CD8-positive, alpha-beta memory T cell (primary cell): ENCODE measurements at regions not wholly inside any gene's neighbourhood (a gene's known extent, or its start where the extent isn't known, plus 50 kb on each side); places are given as distances from the start of the nearest gene placed in this dataset.
"Not testable (repeated sequence)": the region's sequence is repeated elsewhere in the genome, so short reads cannot be mapped to it uniquely, and the experiment has no call there.

Experiments used
- CTCF ChIA-PET: fragments of 350-600 bp; sonication (Branson Sonifier 250); formaldehyde crosslinking; loops from one replicate; lab custom pipeline; 2021; ENCODE audit warnings: antibody characterized with exemption; lab: Charles Lee
- POLR2A ChIA-PET: fragments of 350-600 bp; sonication (Branson Sonifier 250); formaldehyde crosslinking; loops from one replicate; lab custom pipeline; 2021; ENCODE audit warnings: antibody characterized with exemption; lab: Charles Lee
- DNase-seq, 5 donors: peaks; one replicate each; pipeline versions ENCODE4 v3.0.0 to v3.0.0-alpha.2; 2020 to 2022; ENCODE audit warnings: mixed read lengths in 1 of 5
- H3K27ac ChIP-seq: one replicate; pipeline ENCODE4 v1.7.0; 2013; ENCODE audit warnings: low read depth, mild to moderate bottlenecking, low read length, moderate library complexity
- H3K27me3 ChIP-seq: 2 replicates; pipeline ENCODE4 v1.7.0; 2013; ENCODE audit warnings: low read length, mild to moderate bottlenecking; ENCODE audit not compliant: insufficient read depth, poor library complexity, severe bottlenecking
- H3K36me3 ChIP-seq: 2 replicates; pipeline ENCODE4 v1.7.0; 2013; ENCODE audit warnings: mild to moderate bottlenecking, low read length, moderate library complexity; ENCODE audit not compliant: insufficient read depth
- H3K4me1 ChIP-seq: 2 replicates; pipeline ENCODE4 v1.7.0; 2013; ENCODE audit warnings: mild to moderate bottlenecking, low read length, moderate library complexity; ENCODE audit not compliant: insufficient read depth
- H3K4me3 ChIP-seq: 2 replicates; pipeline ENCODE4 v1.7.0; 2013; ENCODE audit warnings: mild to moderate bottlenecking, low read length
- H3K9me3 ChIP-seq: 2 replicates; pipeline ENCODE4 v1.7.0; 2013; ENCODE audit warnings: mild to moderate bottlenecking, low read length
- H3K27ac Mint-ChIP-seq, 8 donors: one replicate each; pipeline ENCODE4 v1.8.0; 2020 to 2021; ENCODE audit warnings: mixed read lengths in 8 of 8, mild to moderate bottlenecking in 6 of 8, inconsistent platforms in 3 of 8, moderate library complexity in 3 of 8
- H3K27me3 Mint-ChIP-seq, 2 donors: one replicate each; pipeline ENCODE4 v1.8.0; 2020 to 2021; ENCODE audit warnings: mixed read lengths in 2 of 2, mild to moderate bottlenecking in 1 of 2, moderate library complexity in 1 of 2
- H3K36me3 Mint-ChIP-seq, 3 donors: one replicate each; pipeline ENCODE4 v1.8.0; 2020 to 2021; ENCODE audit warnings: mixed read lengths in 3 of 3, inconsistent platforms in 1 of 3, mild to moderate bottlenecking in 1 of 3
- H3K4me1 Mint-ChIP-seq, 3 donors: one replicate each; pipeline ENCODE4 v1.8.0; 2020 to 2021; ENCODE audit warnings: mixed read lengths in 3 of 3, inconsistent platforms in 1 of 3, mild to moderate bottlenecking in 1 of 3
- H3K4me3 Mint-ChIP-seq, 7 donors: one replicate each; pipeline ENCODE4 v1.8.0; 2020 to 2021; ENCODE audit warnings: mixed read lengths in 7 of 7, mild to moderate bottlenecking in 6 of 7, moderate library complexity in 4 of 7, inconsistent platforms in 2 of 7
- H3K9me3 Mint-ChIP-seq, 5 donors: one replicate each; pipeline ENCODE4 v1.8.0; 2020 to 2022; ENCODE audit warnings: mixed read lengths in 5 of 5, mild to moderate bottlenecking in 3 of 5, moderate library complexity in 2 of 5, inconsistent platforms in 1 of 5

DNA sequence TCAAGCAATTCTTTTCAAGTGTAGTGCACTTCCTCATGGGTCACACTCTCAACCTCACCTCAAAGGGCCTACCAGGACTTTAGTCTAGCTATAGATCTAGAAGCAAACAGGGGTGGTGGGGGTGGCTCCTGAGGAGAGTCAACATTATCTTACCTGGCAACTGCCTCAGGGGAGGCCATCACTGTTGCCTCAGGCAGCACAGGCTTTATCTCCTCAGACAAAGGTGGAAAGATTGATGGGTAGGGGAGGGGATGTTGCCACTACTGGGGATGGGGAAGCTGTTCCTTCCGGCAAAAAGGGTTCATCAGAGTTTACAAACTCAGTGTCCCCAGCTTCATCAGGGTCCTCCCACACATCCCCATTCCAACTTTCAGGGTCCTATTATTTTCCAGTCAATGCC is 87.4 kb upstream of the CYRIA start:
- H3K27ac Mint-ChIP-seq, H3K27me3 Mint-ChIP-seq, H3K4me1 Mint-ChIP-seq, DNase-seq, H3K36me3 ChIP-seq, POLR2A ChIA-PET, H3K27me3 ChIP-seq, H3K9me3 Mint-ChIP-seq, H3K9me3 ChIP-seq, H3K27ac ChIP-seq, H3K4me3 Mint-ChIP-seq, CTCF ChIA-PET, H3K4me1 ChIP-seq, H3K36me3 Mint-ChIP-seq, H3K4me3 ChIP-seq: not testable (repeated sequence)

DNA sequence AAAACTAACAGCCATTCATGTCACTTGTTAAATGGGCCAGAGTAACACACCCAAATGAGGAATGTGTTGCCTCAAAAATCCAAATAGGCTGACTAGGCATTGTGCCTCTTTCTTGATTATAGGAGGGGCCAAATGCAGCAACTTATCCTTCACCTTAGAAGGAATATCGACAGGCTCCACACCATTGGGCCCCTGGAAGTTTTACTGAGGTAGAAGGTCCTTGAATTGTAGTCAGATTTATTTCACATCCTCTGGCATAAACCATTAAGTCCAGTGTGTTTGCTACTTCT is 85.2 kb upstream of the CYRIA start:
- POLR2A ChIA-PET, H3K27me3 ChIP-seq, H3K4me3 ChIP-seq, H3K4me3 Mint-ChIP-seq, H3K36me3 ChIP-seq, H3K27ac ChIP-seq, H3K27me3 Mint-ChIP-seq, H3K27ac Mint-ChIP-seq, H3K4me1 ChIP-seq, DNase-seq, H3K9me3 ChIP-seq, H3K9me3 Mint-ChIP-seq, H3K4me1 Mint-ChIP-seq, CTCF ChIA-PET, H3K36me3 Mint-ChIP-seq: not testable (repeated sequence)

DNA sequence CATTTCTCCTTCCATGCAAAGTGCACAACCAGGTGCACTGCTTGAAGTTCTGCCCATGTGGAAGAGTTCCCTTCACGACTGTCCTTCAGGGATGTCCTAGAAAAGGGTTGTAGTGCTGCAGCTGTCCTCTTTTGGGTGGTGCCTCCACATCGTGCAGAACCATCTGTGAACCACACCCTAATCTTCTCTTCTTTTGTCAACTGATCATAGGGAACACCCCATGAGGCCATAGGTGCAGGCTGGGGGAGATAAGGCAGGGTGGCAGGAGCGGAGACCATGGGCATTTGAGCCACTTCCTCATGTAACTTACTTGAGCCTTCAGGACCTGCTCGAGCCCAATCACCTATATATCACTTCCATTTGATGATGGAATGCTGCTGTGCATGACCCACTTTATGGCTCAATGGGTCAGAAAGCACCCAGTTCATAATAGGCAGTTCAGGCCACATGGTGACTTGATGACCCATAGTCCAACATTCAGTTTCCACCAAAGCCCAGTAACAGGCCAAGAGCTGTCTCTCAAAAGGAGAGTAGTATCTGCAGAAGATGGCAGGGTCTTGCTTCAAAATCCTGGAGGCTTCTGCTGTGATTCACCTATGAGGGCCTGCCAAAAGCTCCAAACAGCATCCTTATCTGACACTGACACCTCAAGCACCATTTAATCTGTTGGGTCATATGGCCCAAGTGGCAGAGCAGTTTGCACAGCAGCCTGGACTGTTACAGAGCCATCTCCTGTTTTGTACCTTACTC is 84.7 kb upstream of the CYRIA start:
- Histone ChIP-seq H3K36me3 (no peaks in the 10 kb centered on the region), H3K27me3 (no peaks in the 10 kb centered on the region), H3K4me1 (no peaks in the 10 kb centered on the region), H3K9me3 (no peaks in the 10 kb centered on the region), H3K4me3 (no peak overlapping the region), H3K27ac (no peak overlapping the region)
- Mint-ChIP-seq H3K27ac (no peak overlapping the region), H3K36me3 (no peaks in the 10 kb centered on the region), H3K4me3 (no peak overlapping the region), H3K9me3 (peaks cover 0 to 2% (median 0%) of the 10 kb centered on the region in 5 donors), H3K27me3 (no peaks in the 10 kb centered on the region), H3K4me1 (no peaks in the 10 kb centered on the region)
- CTCF ChIA-PET, result no interaction called here
- POLR2A ChIA-PET, result no interaction called here
- no peak for DNase-seq

DNA sequence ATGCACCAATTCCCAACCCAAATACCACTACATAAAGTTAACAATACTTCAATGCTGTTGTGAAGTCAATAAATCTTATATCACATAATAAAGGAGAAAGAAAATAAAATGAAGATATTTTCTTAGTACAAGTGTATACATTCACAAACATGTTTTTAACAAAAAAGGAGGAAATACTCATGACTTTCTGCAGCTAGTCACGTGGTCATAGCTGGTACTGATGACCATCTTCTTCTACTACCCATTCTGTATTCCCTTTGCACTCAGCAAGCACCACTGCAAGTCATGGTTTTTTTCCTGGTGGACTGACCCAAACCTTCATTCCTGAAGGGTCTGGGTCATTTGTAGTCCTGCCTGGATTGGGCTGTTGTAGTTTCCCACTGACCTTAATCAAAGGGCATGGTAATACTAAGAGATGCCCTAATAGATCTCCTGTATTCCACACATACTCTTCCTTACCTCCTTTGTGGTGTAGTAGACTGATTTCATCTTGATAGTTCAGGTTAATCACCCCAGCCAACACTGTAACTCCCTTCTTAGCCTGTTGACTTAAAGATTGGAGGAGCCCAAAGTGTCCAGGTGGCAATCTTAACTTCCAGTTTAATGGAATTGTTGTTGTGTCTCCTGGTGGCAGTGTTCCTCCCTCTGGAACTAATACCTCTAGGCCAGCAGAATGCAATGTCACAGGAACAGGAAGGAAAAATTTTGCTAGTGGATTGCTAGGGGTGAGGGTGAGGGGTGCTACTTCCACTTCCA is 83.1 kb upstream of the CYRIA start:
- POLR2A ChIA-PET, H3K27ac Mint-ChIP-seq, H3K27ac ChIP-seq, CTCF ChIA-PET, DNase-seq, H3K4me1 Mint-ChIP-seq, H3K4me3 Mint-ChIP-seq, H3K36me3 ChIP-seq, H3K9me3 ChIP-seq, H3K9me3 Mint-ChIP-seq, H3K27me3 Mint-ChIP-seq, H3K36me3 Mint-ChIP-seq, H3K4me3 ChIP-seq, H3K27me3 ChIP-seq, H3K4me1 ChIP-seq: not testable (repeated sequence)

DNA sequence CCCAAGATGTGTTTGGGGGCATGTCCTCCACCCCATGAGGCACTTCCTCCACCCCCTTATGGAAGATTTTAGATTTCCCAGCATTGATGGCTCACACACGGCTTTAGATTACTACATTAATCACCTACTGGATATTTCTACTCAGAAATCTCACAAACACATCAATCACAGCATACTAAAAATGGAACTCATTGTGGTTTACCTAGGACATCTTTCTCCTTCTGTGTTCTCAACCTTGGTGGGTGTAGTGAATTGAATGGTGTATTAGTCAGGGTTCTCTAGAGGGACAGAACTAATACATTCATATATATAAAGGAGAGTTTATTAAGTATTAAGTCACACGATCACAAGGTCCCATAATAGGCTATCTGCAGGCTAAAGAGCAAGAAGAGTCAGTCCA is 82.1 kb upstream of the CYRIA start:
- Histone ChIP-seq H3K27ac (no peak overlapping the region), H3K27me3 (no peaks in the 10 kb centered on the region), H3K36me3 (no peaks in the 10 kb centered on the region), H3K4me1 (no peaks in the 10 kb centered on the region), H3K4me3 (no peak overlapping the region), H3K9me3 (no peaks in the 10 kb centered on the region)
- CTCF ChIA-PET, result no interaction called here
- Mint-ChIP-seq H3K9me3 (peaks cover 0 to 2% (median 0%) of the 10 kb centered on the region in 5 donors), H3K27me3 (no peaks in the 10 kb centered on the region), H3K4me1 (no peaks in the 10 kb centered on the region), H3K27ac (no peak overlapping the region), H3K4me3 (no peak overlapping the region), H3K36me3 (no peaks in the 10 kb centered on the region)
- POLR2A ChIA-PET, result no interaction called here
- DNase-seq, result no peak

DNA sequence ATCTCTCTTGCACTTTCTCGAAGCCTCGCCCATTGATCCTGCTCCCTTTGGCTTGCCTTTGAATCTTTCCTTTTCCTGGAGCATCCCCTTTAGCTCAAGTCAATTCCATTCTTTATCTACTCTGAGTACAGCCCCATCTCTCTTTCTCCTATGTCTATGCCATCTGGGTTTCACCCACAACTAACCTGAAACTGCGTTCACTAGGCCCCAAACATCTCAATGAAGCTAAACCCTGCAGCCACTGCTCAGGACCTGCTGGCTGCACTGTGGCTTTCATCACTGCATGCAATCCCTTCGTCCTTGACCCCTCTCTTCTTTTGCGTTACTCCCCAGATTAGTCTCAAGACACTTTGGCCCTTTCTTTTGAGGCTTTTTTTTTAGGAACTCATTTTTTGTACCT is 81.6 kb upstream of the CYRIA start:
- no peaks in the 10 kb centered on the region for H3K4me1 Mint-ChIP-seq
- no peaks in the 10 kb centered on the region for H3K36me3 Mint-ChIP-seq
- H3K36me3 ChIP-seq, result no peaks in the 10 kb centered on the region
- no peak for DNase-seq
- ChIA-PET CTCF (no interaction called here), POLR2A (no interaction called here)
- H3K27me3 Mint-ChIP-seq, result peaks cover 0 to 2% of the 10 kb centered on the region in 2 donors
- H3K4me3 ChIP-seq, result no peak overlapping the region
- H3K27ac ChIP-seq, result no peak overlapping the region
- peak overlapping the region in 1 of 8 donors; percentile 43 for H3K27ac Mint-ChIP-seq
- no peaks in the 10 kb centered on the region for H3K27me3 ChIP-seq
- H3K4me1 ChIP-seq, result no peaks in the 10 kb centered on the region
- peaks cover 0 to 2% (median 0%) of the 10 kb centered on the region in 5 donors for H3K9me3 Mint-ChIP-seq
- no peaks in the 10 kb centered on the region for H3K9me3 ChIP-seq
- H3K4me3 Mint-ChIP-seq, result no peak overlapping the region

DNA sequence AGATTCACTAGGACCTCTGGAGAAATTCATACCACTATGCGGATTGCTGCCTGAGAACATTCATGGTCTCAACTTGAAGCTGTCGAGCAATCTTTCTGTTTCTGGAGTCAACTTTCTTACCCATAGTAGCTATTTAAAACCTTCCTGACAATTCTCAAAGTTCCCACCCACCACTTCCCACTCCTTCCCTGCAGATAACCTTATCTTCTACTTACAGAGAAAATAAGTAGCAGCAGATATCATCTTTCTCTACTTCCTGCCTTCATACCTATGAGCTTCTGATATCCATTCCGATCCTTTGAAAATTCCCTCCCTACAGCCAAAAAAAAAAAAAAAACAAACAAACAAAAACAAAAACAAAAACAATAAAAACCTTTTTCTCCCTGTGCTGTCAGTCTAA is 81.2 kb upstream of the CYRIA start:
- Histone ChIP-seq H3K27ac (no peak overlapping the region), H3K4me3 (no peak overlapping the region), H3K9me3 (no peaks in the 10 kb centered on the region), H3K36me3 (no peaks in the 10 kb centered on the region), H3K4me1 (no peaks in the 10 kb centered on the region), H3K27me3 (no peaks in the 10 kb centered on the region)
- POLR2A ChIA-PET, result no interaction called here
- no peak for DNase-seq
- H3K27ac Mint-ChIP-seq, result no peak overlapping the region
- H3K27me3 Mint-ChIP-seq, result peaks cover 0 to 3% of the 10 kb centered on the region in 2 donors
- H3K36me3 Mint-ChIP-seq, result no peaks in the 10 kb centered on the region
- CTCF ChIA-PET, result no interaction called here
- peaks cover 0 to 2% (median 0%) of the 10 kb centered on the region in 5 donors for H3K9me3 Mint-ChIP-seq
- no peaks in the 10 kb centered on the region for H3K4me1 Mint-ChIP-seq
- no peak overlapping the region for H3K4me3 Mint-ChIP-seq

DNA sequence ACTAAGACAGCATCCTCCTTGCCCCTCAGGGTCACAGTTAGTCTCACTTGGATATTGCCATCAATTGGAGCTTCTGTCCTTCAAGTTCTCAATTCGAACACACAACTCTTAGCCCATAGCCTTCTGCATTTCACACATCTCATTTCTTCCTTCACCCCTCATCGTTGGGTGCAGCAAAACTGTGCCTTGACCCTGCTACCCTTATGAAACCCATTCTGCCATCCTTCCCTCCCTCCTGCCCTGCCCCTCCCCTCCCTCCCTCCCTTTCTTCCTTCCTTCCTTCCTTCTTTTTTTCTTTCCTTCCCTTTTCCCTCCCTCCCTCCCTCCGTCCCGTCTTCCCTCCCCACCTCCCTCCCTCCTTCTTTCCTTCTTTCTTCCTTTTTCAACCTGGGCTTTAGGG is 80.7 kb upstream of the CYRIA start:
- ChIA-PET POLR2A (no interaction called here), CTCF (no interaction called here)
- H3K4me1 ChIP-seq, result no peaks in the 10 kb centered on the region
- H3K27me3 Mint-ChIP-seq, result peaks cover 0 to 3% of the 10 kb centered on the region in 2 donors
- no peaks in the 10 kb centered on the region for H3K27me3 ChIP-seq
- H3K9me3 Mint-ChIP-seq, result peaks cover 0 to 2% (median 0%) of the 10 kb centered on the region in 5 donors
- no peaks in the 10 kb centered on the region for H3K36me3 ChIP-seq
- no peaks in the 10 kb centered on the region for H3K36me3 Mint-ChIP-seq
- H3K27ac Mint-ChIP-seq, result no peak overlapping the region
- H3K27ac ChIP-seq, result no peak overlapping the region
- H3K4me3 Mint-ChIP-seq, result no peak overlapping the region
- no peaks in the 10 kb centered on the region for H3K9me3 ChIP-seq
- no peak for DNase-seq
- H3K4me3 ChIP-seq, result no peak overlapping the region
- no peaks in the 10 kb centered on the region for H3K4me1 Mint-ChIP-seq
